Femur (tissue), 1 donor: ENCODE measurements at regions not wholly inside any gene's neighbourhood (a gene's known extent, or its start where the extent isn't known, plus 50 kb on each side); places are given as distances from the start of the nearest gene placed in this dataset.
"Not testable (repeated sequence)": the region's sequence is repeated elsewhere in the genome, so short reads cannot be mapped to it uniquely, and the experiment has no call there.

Experiments
- DNase-seq: peaks from one replicate; pipeline ENCODE4 v3.0.0-alpha.2; 2017

GRCh38 chr9:94191706-94192105 is 67.4 kb upstream of the ZNF169 start:
- not testable (repeated sequence) for DNase-seq

- DNase-seq: no peak
These were observed 60.7 kb upstream of the ZNF169 start for GRCh38 chr9:94198414-94198813.

GRCh38 chr9:94199776-94200175 is 59.3 kb upstream of the ZNF169 start:
- DNase-seq: no peak

- no peak for DNase-seq
These were observed 54.9 kb upstream of the ZNF169 start for GRCh38 chr9:94204174-94204573.

GRCh38 chr9:94207781-94208180 is 51.3 kb upstream of the ZNF169 start:
- no peak for DNase-seq
